ENCODE measurements at regions not wholly inside any gene's neighbourhood (a gene's known extent, or its start where the extent isn't known, plus 50 kb on each side); places are given as distances from the start of the nearest gene placed in this dataset.

DNA sequence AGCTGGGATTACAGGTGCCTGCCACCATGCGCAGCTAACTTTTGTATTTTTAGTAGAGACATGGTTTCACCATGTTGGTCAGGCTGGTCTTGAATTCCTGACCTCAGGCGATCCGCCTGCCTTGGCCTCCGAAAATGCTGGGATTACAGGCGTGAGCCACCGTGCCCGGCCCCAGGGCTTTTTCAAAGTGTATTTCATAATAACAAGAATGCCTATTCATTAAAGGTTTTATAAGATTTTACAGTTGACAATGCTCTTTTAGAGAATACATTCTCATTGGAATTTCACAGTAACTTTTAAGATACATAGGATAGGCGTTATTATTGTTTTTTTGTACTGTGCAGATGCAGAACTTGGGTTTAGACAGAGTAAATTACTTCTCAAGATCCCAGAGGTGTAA, 52.6 kb upstream of the PTPRK start:
- H3K9me3 ChIP-seq (ENCODE audit: insufficient read depth, low read length): no peaks in the 10 kb centered on the region
- no peak overlapping the region for H3K4me3 ChIP-seq (ENCODE audit: insufficient read depth, low read length, poor library complexity, severe bottlenecking)
- no peak overlapping the region for H2AFZ ChIP-seq (ENCODE audit: low read depth, low read length, severe bottlenecking)
- TF ChIP-seq, protein P1, sequence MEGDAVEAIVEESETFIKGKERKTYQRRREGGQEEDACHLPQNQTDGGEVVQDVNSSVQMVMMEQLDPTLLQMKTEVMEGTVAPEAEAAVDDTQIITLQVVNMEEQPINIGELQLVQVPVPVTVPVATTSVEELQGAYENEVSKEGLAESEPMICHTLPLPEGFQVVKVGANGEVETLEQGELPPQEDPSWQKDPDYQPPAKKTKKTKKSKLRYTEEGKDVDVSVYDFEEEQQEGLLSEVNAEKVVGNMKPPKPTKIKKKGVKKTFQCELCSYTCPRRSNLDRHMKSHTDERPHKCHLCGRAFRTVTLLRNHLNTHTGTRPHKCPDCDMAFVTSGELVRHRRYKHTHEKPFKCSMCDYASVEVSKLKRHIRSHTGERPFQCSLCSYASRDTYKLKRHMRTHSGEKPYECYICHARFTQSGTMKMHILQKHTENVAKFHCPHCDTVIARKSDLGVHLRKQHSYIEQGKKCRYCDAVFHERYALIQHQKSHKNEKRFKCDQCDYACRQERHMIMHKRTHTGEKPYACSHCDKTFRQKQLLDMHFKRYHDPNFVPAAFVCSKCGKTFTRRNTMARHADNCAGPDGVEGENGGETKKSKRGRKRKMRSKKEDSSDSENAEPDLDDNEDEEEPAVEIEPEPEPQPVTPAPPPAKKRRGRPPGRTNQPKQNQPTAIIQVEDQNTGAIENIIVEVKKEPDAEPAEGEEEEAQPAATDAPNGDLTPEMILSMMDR (IDR thresholded peaks at IDR 0.05; ENCODE audit: insufficient read depth, low read length, poor library complexity, severe bottlenecking): no peak
- no peak for TF ChIP-seq EZH2phosphoT487 (conservative IDR thresholded peaks at IDR 0.05; ENCODE audit: low read length)
- H3K9ac ChIP-seq (ENCODE audit: low read length): no peak overlapping the region
- no peaks in the 10 kb centered on the region for H3K27me3 ChIP-seq (ENCODE audit: low read length)
- no peaks in the 10 kb centered on the region for H4K20me1 ChIP-seq (ENCODE audit: low read depth, low read length)
- H3K79me2 ChIP-seq (ENCODE audit: insufficient read depth, low read length): no peaks in the 10 kb centered on the region
- H3K36me3 ChIP-seq (ENCODE audit: low read length): no peaks in the 10 kb centered on the region
- no peak overlapping the region for H3K27ac ChIP-seq (ENCODE audit: low read depth, low read length)
- no peaks in the 10 kb centered on the region for H3F3A ChIP-seq (ENCODE audit: insufficient read depth)
- no peaks in the 10 kb centered on the region for H3K9me2 ChIP-seq (replicated peaks; ENCODE audit: insufficient read depth, low read length)
- H3K4me2 ChIP-seq (ENCODE audit: low read depth, low read length, poor library complexity, severe bottlenecking): no peak overlapping the region

DNA sequence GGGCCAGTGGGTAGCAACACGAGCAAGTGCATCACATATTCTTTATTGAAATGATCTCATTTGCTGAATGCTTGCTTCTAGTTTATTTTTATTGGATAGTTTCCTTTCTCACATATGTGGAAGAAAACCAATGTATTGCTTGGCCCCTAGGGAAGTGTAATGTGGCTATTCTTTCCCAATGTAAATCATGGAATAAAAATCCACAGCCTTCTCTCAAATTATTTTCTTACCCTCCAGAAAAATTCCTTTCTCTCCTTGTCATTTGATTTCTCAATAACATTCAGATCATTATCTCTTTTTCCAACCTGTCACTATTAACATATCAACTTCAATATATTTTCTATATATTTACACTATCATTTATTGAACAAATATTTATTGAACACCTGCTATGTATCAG, 51.9 kb upstream of the PTPRK start:
- no peak overlapping the region for H3K4me3 ChIP-seq (ENCODE audit: insufficient read depth, low read length, poor library complexity, severe bottlenecking)
- no peaks in the 10 kb centered on the region for H3K9me2 ChIP-seq (replicated peaks; ENCODE audit: insufficient read depth, low read length)
- H3K36me3 ChIP-seq (ENCODE audit: low read length): no peaks in the 10 kb centered on the region
- H3K4me2 ChIP-seq (ENCODE audit: low read depth, low read length, poor library complexity, severe bottlenecking): no peak overlapping the region
- H3K9ac ChIP-seq (ENCODE audit: low read length): no peak overlapping the region
- H3K79me2 ChIP-seq (ENCODE audit: insufficient read depth, low read length): no peaks in the 10 kb centered on the region
- H4K20me1 ChIP-seq (ENCODE audit: low read depth, low read length): no peaks in the 10 kb centered on the region
- H3K9me3 ChIP-seq (ENCODE audit: insufficient read depth, low read length): no peaks in the 10 kb centered on the region
- no peak overlapping the region for H3K27ac ChIP-seq (ENCODE audit: low read depth, low read length)
- no peaks in the 10 kb centered on the region for H3F3A ChIP-seq (ENCODE audit: insufficient read depth)
- no peak overlapping the region for H2AFZ ChIP-seq (ENCODE audit: low read depth, low read length, severe bottlenecking)
- no peaks in the 10 kb centered on the region for H3K27me3 ChIP-seq (ENCODE audit: low read length)
- TF ChIP-seq EZH2phosphoT487 (conservative IDR thresholded peaks at IDR 0.05; ENCODE audit: low read length): no peak
- TF ChIP-seq, protein P1 (IDR thresholded peaks at IDR 0.05; ENCODE audit: insufficient read depth, low read length, poor library complexity, severe bottlenecking): no peak

GRCh38 chr6:128570680-128571063, 50.3 kb upstream of the PTPRK start:
- no peak overlapping the region for H2AFZ ChIP-seq (ENCODE audit: low read depth, low read length, severe bottlenecking)
- no peak overlapping the region for H3K27ac ChIP-seq (ENCODE audit: low read depth, low read length)
- TF ChIP-seq, protein P1 (IDR thresholded peaks at IDR 0.05; ENCODE audit: insufficient read depth, low read length, poor library complexity, severe bottlenecking): no peak
- TF ChIP-seq EZH2phosphoT487 (conservative IDR thresholded peaks at IDR 0.05; ENCODE audit: low read length): no peak
- H3K9ac ChIP-seq (ENCODE audit: low read length): no peak overlapping the region
- H3F3A ChIP-seq (ENCODE audit: insufficient read depth): no peaks in the 10 kb centered on the region
- H3K4me3 ChIP-seq (ENCODE audit: insufficient read depth, low read length, poor library complexity, severe bottlenecking): no peak overlapping the region
- no peaks in the 10 kb centered on the region for H3K79me2 ChIP-seq (ENCODE audit: insufficient read depth, low read length)
- no peaks in the 10 kb centered on the region for H4K20me1 ChIP-seq (ENCODE audit: low read depth, low read length)
- no peaks in the 10 kb centered on the region for H3K27me3 ChIP-seq (ENCODE audit: low read length)
- H3K9me2 ChIP-seq (replicated peaks; ENCODE audit: insufficient read depth, low read length): no peaks in the 10 kb centered on the region
- H3K4me2 ChIP-seq (ENCODE audit: low read depth, low read length, poor library complexity, severe bottlenecking): no peak overlapping the region
- no peaks in the 10 kb centered on the region for H3K9me3 ChIP-seq (ENCODE audit: insufficient read depth, low read length)
- H3K36me3 ChIP-seq (ENCODE audit: low read length): no peaks in the 10 kb centered on the region
